IMR-90 (cell line): ENCODE measurements at regions not wholly inside any gene's neighbourhood (a gene's known extent, or its start where the extent isn't known, plus 50 kb on each side); places are given as distances from the start of the nearest gene placed in this dataset.

Experiments used
- ATAC-seq: fragments of 200-7000 bp; cut with Tn5 transposase; 2 replicates; pipeline ENCODE4 v1.9.1; 2020; ENCODE audit warnings: low read depth, mild to moderate bottlenecking, moderate library complexity
- BruUV-seq: library from RNA; stranded (reverse); fragments of 400-500 nt; replicated peaks from 2 replicates; lab custom pipeline; 2021; lab: Mats Ljungman, UMichigan
- CTCF ChIA-PET: fragments of 300-600 bp; formaldehyde crosslinking; extraction: SDS; loops from one replicate; lab custom pipeline; 2021; ENCODE audit warnings: antibody characterized with exemption; lab: Yijun Ruan, JAX
- POLR2A ChIA-PET: fragments of 300-600 bp; sonication (Branson Sonifier 250); formaldehyde crosslinking; loops from one replicate; lab custom pipeline; 2022; ENCODE audit warnings: antibody characterized with exemption; ENCODE audit not compliant: unreplicated experiment; lab: Charles Lee
- DNase-seq: peaks from one replicate; pipeline ENCODE4 v3.0.0; 2013
- H2AFZ ChIP-seq: replicated peaks from 2 replicates; pipeline ENCODE3; 2013; ENCODE audit warnings: low read length, mild to moderate bottlenecking; ENCODE audit not compliant: poor library complexity
- H2AK5ac ChIP-seq: 2 replicates; pipeline ENCODE4 v1.6.1; 2013; ENCODE audit warnings: low read depth, low read length, inconsistent platforms
- H2AK9ac ChIP-seq: replicated peaks from 2 replicates; pipeline ENCODE3; 2013; ENCODE audit warnings: mild to moderate bottlenecking, low read depth, low read length, moderate library complexity; ENCODE audit not compliant: poor library complexity
- H2BK120ac ChIP-seq: 2 replicates; pipeline ENCODE4 v1.6.1; 2013; ENCODE audit warnings: low read depth, low read length, inconsistent platforms
- H2BK15ac ChIP-seq: 3 replicates; pipeline ENCODE4 v1.6.1; 2013; ENCODE audit warnings: low read depth, low read length, inconsistent platforms
- H2BK20ac ChIP-seq: 2 replicates; pipeline ENCODE4 v1.6.1; 2013; ENCODE audit warnings: low read depth, mild to moderate bottlenecking, inconsistent platforms, low read length, moderate library complexity
- H2BK5ac ChIP-seq: 2 replicates; pipeline ENCODE4 v1.6.1; 2013; ENCODE audit warnings: mild to moderate bottlenecking, low read depth, low read length, inconsistent platforms; ENCODE audit not compliant: poor library complexity, severe bottlenecking
- H3K14ac ChIP-seq: replicated peaks from 2 replicates; pipeline ENCODE4 v1.6.1; 2013; ENCODE audit warnings: low read depth, low read length, inconsistent platforms
- H3K18ac ChIP-seq: 2 replicates; pipeline ENCODE4 v1.6.1; 2013; ENCODE audit warnings: low read depth, low read length, control low read depth
- H3K23ac ChIP-seq: 2 replicates; pipeline ENCODE4 v1.6.1; 2013; ENCODE audit warnings: low read depth, low read length, inconsistent platforms
- H3K27ac ChIP-seq: 2 replicates; pipeline ENCODE4 v1.5.1; 2013; ENCODE audit warnings: mild to moderate bottlenecking, control low read depth, low read length; ENCODE audit not compliant: insufficient read depth
- H3K27me3 ChIP-seq: 2 replicates; pipeline ENCODE4 v1.6.1; 2013; ENCODE audit warnings: low read length; ENCODE audit not compliant: control insufficient read depth, insufficient read depth
- H3K36me3 ChIP-seq: 2 replicates; pipeline ENCODE4 v1.6.1; 2013; ENCODE audit warnings: low read length, mixed read lengths; ENCODE audit not compliant: control insufficient read depth, insufficient read depth
- H3K4ac ChIP-seq: 2 replicates; pipeline ENCODE4 v1.6.1; 2013; ENCODE audit warnings: low read depth, low read length, inconsistent platforms
- H3K4me1 ChIP-seq: 2 replicates; pipeline ENCODE4 v1.6.1; 2013; ENCODE audit warnings: low read length, mixed read lengths; ENCODE audit not compliant: control insufficient read depth, insufficient read depth
- H3K4me2 ChIP-seq: 2 replicates; pipeline ENCODE4 v1.6.1; 2013; ENCODE audit warnings: low read depth, mild to moderate bottlenecking, control low read depth, low read length, moderate library complexity
- H3K4me3 ChIP-seq: 2 replicates; pipeline ENCODE4 v1.5.1; 2013; ENCODE audit warnings: low read depth, mild to moderate bottlenecking, control low read depth, low read length, moderate library complexity; ENCODE audit not compliant: insufficient read depth
- H3K56ac ChIP-seq: 2 replicates; pipeline ENCODE4 v1.6.1; 2013; ENCODE audit warnings: low read length, inconsistent platforms; ENCODE audit not compliant: insufficient read depth; ENCODE audit errors: extremely low read depth
- H3K79me1 ChIP-seq, 2 experiments: 2 replicates each; pipeline ENCODE4 v1.6.1; 2013; ENCODE audit warnings: low read length in 2 of 2, inconsistent platforms in 1 of 2, low read depth in 1 of 2
- H3K9ac ChIP-seq: 2 replicates; pipeline ENCODE4 v1.6.1; 2013; ENCODE audit warnings: low read depth, low read length, control low read depth
- H3K9me1 ChIP-seq: 2 replicates; pipeline ENCODE4 v1.6.1; 2013; ENCODE audit warnings: low read length, inconsistent platforms; ENCODE audit not compliant: insufficient read depth
- H3K9me3 ChIP-seq: 2 replicates; pipeline ENCODE4 v1.6.1; 2013; ENCODE audit warnings: low read length; ENCODE audit not compliant: control insufficient read depth, insufficient read depth
- H4K20me1 ChIP-seq: 2 replicates; pipeline ENCODE4 v1.6.1; 2013; ENCODE audit warnings: low read length, inconsistent platforms; ENCODE audit not compliant: insufficient read depth
- H4K5ac ChIP-seq: 2 replicates; pipeline ENCODE4 v1.6.1; 2013; ENCODE audit warnings: mild to moderate bottlenecking, low read depth, low read length, control low read depth
- H4K8ac ChIP-seq, 2 experiments: 2 replicates each; pipeline ENCODE4 v1.6.1; 2013; ENCODE audit warnings: low read depth in 2 of 2, low read length in 2 of 2, control low read depth in 1 of 2, inconsistent platforms in 1 of 2
- H4K91ac ChIP-seq: 2 replicates; pipeline ENCODE4 v1.6.1; 2013; ENCODE audit warnings: low read depth, low read length, inconsistent platforms; ENCODE audit not compliant: insufficient read depth
- CHD1 ChIP-seq: IDR thresholded peaks from 2 replicates; pipeline ENCODE4 v1.6.1; 2012; ENCODE audit warnings: low read depth, low read length, improper control_type of control experiment
- RCOR1 ChIP-seq: IDR thresholded peaks from 2 replicates; pipeline ENCODE4 v1.6.1; 2012; ENCODE audit warnings: mild to moderate bottlenecking, low read length, improper control_type of control experiment; ENCODE audit not compliant: insufficient replicate concordance
- WGBS, 2 experiments: methylation state at CpG; one replicate each; pipeline versions ENCODE4 v1.1.5 to v1.1.7; 2013; ENCODE audit warnings: missing lambda C conversion rate in 2 of 2; ENCODE audit not compliant: insufficient read length in 1 of 2; ENCODE audit errors: extremely low coverage in 2 of 2; 5-methylcytosine and 5-hydroxymethylcytosine counted together
- dilution Hi-C: fragments of 300-500 bp; cut with HindIII; formaldehyde crosslinking; loops from one replicate; pipeline ENCODE4 v1.14.3; 2018; ENCODE audit warnings: low sequenced_read_pairs; ENCODE audit not compliant: unreplicated experiment
- in situ Hi-C: fragments of 300-500 bp; cut with MboI; formaldehyde crosslinking; loops from 3 replicates; pipeline ENCODE4 v1.14.3; 2019; ENCODE audit warnings: low sequenced_read_pairs, inconsistent platforms, mixed read lengths
- intact Hi-C: fragments of 100-400 bp; cut with micrococcal nuclease; formaldehyde crosslinking; loops from 2 replicates; pipeline ENCODE4 v1.10.0; 2022

DNA sequence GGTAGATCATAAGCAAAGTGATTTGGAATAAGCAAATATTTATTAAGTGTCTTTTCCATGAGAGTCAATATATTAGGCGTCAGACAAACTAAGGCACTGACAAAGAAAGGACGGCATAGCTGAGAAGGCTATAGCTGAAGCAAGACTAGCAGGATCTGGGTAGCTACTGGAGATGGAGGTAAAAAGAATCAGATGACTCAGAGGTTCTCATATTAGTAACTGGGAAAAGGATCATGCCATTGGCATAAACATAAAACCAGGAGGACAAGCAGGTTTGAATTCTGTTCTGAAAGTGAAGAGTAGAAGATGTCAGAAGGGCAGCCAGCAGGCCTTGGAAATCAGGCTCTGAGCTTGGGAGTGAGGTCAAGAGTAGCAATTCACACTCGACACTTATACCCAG, 531.9 kb downstream of the PTPRC start:
- dilution Hi-C loops (no loop called here), intact Hi-C loops (no loop called here), in situ Hi-C loops (no loop called here)
- ChIA-PET CTCF (interaction anchor here (0.6 to 0.9 kb wide), 3 partner anchors 8 to 375 kb away, joined by 3 to 4 read pairs (median 3); no protein-coding TSS in a partner anchor), POLR2A (no interaction called here)
- Histone ChIP-seq H3K4ac (no peak overlapping the region), H3K4me2 (no peak overlapping the region), H3K9ac (no peak overlapping the region), H3K4me3 (no peak overlapping the region), H3K9me1 (no peaks in the 10 kb centered on the region), H2BK5ac (no peak overlapping the region), H4K91ac (no peak overlapping the region), H2BK120ac (no peak overlapping the region), H3K23ac (no peak overlapping the region), H3K79me1 (no peaks in the 10 kb centered on the region), H3K14ac (no peak overlapping the region), H3K9me3 (0 out of 2 replicates have a peak, but pooled peaks cover 1% of the 10 kb centered on the region), H2AK9ac (no peak overlapping the region), H3K27ac (no peak overlapping the region), H4K5ac (no peak overlapping the region), H3K36me3 (no peaks in the 10 kb centered on the region), H3K56ac (no peak overlapping the region), H3K4me1 (no peaks in the 10 kb centered on the region), H3K18ac (no peak overlapping the region), H3K27me3 (no peaks in the 10 kb centered on the region), H2AFZ (no peak overlapping the region), H2AK5ac (no peak overlapping the region), H4K8ac (no peak overlapping the region), H2BK20ac (no peak overlapping the region), H4K20me1 (no peaks in the 10 kb centered on the region), H2BK15ac (no peak overlapping the region)
- WGBS, 2 experiments: 100% methylated on average over 2 of the region's 3 CpGs; no CpG with 5 or more reads in 1 of the 2 experiments
- ATAC-seq (no peak), DNase-seq (peak; percentile 51)
- no TSS peak for BruUV-seq
- no peak for TF ChIP-seq RCOR1
- TF ChIP-seq CHD1: no peak
